NOMO-1 (cell line): ENCODE measurements at regions not wholly inside any gene's neighbourhood (a gene's known extent, or its start where the extent isn't known, plus 50 kb on each side); places are given as distances from the start of the nearest gene placed in this dataset.

ENCODE experiments used
- DNase-seq, 2 experiments: peaks; one replicate each; lab custom pipeline; 2025; ENCODE audit not compliant: unreplicated experiment in 2 of 2; lab: John Stamatoyannopoulos, UW

GRCh38 chr13:44088991-44089413, 209.3 kb downstream of the LACC1 start:
- peak; percentile 20 to 92 for DNase-seq

- DNase-seq, result peak; percentile 37 to 73
Measured at GRCh38 chr13:44089452-44089851, 209.7 kb downstream of the LACC1 start.

- DNase-seq, result peak; percentile 5 to 33
Measured at GRCh38 chr13:44092078-44092970, 212.6 kb downstream of the LACC1 start.

GRCh38 chr13:44093607-44094564, 214.2 kb downstream of the LACC1 start:
- no peak for DNase-seq

GRCh38 chr13:44096901-44097300, 217.2 kb downstream of the LACC1 start:
- peak; percentile 8 to 72 for DNase-seq

GRCh38 chr13:44098559-44098958, 218.9 kb downstream of the LACC1 start:
- DNase-seq, result no peak

- no peak for DNase-seq
Measured at GRCh38 chr13:44101347-44102083, 221.8 kb downstream of the LACC1 start.

GRCh38 chr13:44103429-44104196, 223.9 kb downstream of the LACC1 start:
- DNase-seq, result no peak

GRCh38 chr13:44104197-44104490, 224.4 kb downstream of the LACC1 start:
- DNase-seq, result no peak

- DNase-seq, result no peak
Measured at GRCh38 chr13:44104969-44105368, 225.3 kb downstream of the LACC1 start.

- no peak for DNase-seq
Measured at GRCh38 chr13:44106266-44107152, 226.8 kb downstream of the LACC1 start.

GRCh38 chr13:44107357-44108121, 227.8 kb downstream of the LACC1 start:
- no peak for DNase-seq

GRCh38 chr13:44108331-44108858, 228.7 kb downstream of the LACC1 start:
- no peak for DNase-seq

GRCh38 chr13:44110091-44110621, 230.5 kb downstream of the LACC1 start:
- DNase-seq, result no peak

- no peak for DNase-seq
Measured at GRCh38 chr13:44111701-44112100, 232.0 kb downstream of the LACC1 start.

GRCh38 chr13:44112700-44113329, 233.1 kb downstream of the LACC1 start:
- no peak for DNase-seq

- peak; percentile 8 to 63 for DNase-seq
Measured at GRCh38 chr13:44116562-44117332, 237.0 kb downstream of the LACC1 start.
